ENCODE measurements at regions not wholly inside any gene's neighbourhood (a gene's known extent, or its start where the extent isn't known, plus 50 kb on each side); places are given as distances from the start of the nearest gene placed in this dataset.
"Not testable (repeated sequence)": the region's sequence is repeated elsewhere in the genome, so short reads cannot be mapped to it uniquely, and the experiment has no call there.

DNA sequence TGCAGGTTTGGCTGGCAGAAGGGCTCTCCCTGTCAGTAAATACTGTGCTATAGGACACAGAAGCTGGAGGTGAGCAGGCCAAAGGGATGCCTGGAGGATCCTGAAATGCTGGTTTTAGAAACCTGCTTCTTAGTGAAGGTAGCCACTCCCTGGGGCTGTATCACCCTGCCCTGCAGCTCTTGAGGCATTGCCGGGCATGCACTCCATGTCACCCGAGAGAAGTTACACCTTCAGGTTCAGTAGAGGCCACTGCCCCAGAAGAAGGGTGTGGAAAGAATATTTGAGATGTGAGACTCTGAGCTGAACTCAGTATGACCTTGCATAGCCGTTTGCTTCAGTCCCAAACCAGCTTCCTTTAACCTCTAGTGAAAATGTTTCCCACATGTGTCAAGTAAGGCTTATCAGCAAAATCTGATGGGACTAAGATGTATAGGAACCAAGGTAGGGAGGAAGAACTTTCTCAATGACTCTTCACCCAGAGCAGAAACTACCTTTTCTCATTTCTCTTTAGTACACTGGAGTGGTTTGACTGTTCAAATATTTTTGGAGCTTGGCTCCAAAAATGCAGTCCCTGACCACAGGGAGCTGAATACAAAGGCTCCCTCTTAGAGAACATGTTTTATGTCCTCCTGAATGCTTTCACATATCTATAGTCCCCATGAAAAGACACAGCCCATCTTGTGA, 164.5 kb upstream of the DYRK2 start:
- no peak overlapping the region for H3K4me3 ChIP-seq (ENCODE audit: low read depth, low read length)
- peak; percentile 59 for DNase-seq (ENCODE audit: low read depth)
- TF ChIP-seq, protein P1, sequence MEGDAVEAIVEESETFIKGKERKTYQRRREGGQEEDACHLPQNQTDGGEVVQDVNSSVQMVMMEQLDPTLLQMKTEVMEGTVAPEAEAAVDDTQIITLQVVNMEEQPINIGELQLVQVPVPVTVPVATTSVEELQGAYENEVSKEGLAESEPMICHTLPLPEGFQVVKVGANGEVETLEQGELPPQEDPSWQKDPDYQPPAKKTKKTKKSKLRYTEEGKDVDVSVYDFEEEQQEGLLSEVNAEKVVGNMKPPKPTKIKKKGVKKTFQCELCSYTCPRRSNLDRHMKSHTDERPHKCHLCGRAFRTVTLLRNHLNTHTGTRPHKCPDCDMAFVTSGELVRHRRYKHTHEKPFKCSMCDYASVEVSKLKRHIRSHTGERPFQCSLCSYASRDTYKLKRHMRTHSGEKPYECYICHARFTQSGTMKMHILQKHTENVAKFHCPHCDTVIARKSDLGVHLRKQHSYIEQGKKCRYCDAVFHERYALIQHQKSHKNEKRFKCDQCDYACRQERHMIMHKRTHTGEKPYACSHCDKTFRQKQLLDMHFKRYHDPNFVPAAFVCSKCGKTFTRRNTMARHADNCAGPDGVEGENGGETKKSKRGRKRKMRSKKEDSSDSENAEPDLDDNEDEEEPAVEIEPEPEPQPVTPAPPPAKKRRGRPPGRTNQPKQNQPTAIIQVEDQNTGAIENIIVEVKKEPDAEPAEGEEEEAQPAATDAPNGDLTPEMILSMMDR (IDR thresholded peaks at IDR 0.05; ENCODE audit: insufficient read depth, low read depth, low read length, missing control alignments), result no peak

DNA sequence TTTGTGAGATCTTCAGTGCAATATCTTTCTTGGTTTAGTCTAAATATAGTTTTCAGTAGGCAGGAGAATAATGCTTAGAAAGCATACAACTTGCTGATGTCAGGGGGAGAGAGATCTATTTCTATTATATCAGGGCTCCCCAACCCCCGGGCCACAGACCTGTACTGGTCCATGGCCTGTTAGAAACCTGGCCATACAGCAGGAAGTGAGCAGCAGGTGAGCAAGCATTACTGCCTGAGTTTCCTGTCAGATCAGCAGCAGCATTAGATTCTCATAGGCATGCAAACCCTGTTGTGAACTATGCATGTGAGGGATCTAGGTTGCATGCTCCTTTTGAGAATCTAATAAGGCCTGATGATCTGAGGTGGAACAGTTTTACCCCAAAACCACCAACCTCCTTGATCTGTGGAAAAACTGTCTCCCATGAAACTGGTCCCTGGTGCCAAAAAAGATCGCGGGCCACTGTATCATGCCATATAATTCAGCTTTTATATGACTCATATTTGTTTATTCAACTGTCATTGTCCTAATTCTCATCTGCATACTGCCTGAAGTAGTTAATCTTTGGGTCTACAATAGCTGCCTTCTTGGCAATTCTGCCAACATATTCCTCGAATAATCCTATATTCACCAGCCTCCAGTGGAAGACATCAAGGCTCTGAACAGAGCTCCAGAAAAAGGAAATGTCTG, 163.6 kb upstream of the DYRK2 start:
- H3K4me3 ChIP-seq (ENCODE audit: low read depth, low read length), result no peak overlapping the region
- TF ChIP-seq, protein P1 (IDR thresholded peaks at IDR 0.05; ENCODE audit: insufficient read depth, low read depth, low read length, missing control alignments), result no peak
- peak; percentile 55 for DNase-seq (ENCODE audit: low read depth)

DNA sequence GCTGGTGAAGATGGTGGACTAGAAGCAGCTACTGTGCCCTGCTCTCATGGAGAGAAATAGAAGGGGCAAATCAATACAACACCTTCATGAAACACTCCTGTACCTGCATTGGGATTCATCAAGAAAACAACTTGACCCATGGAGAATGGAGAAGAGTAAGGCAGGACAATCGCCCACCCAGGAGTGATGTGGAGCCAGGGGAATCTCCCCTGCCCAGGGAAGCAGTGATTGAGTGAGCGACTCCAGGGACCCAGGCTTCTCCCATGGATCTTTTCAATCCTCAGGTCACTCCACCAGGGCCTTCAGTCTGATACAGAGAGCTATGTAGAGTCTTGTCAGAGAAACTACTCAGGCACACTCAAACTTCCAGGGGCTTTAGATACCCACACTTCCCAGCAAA, 161.9 kb upstream of the DYRK2 start:
- TF ChIP-seq, protein P1 (IDR thresholded peaks at IDR 0.05; ENCODE audit: insufficient read depth, low read depth, low read length, missing control alignments), result no peak
- DNase-seq (ENCODE audit: low read depth), result no peak
- H3K4me3 ChIP-seq (ENCODE audit: low read depth, low read length), result no peak overlapping the region

DNA sequence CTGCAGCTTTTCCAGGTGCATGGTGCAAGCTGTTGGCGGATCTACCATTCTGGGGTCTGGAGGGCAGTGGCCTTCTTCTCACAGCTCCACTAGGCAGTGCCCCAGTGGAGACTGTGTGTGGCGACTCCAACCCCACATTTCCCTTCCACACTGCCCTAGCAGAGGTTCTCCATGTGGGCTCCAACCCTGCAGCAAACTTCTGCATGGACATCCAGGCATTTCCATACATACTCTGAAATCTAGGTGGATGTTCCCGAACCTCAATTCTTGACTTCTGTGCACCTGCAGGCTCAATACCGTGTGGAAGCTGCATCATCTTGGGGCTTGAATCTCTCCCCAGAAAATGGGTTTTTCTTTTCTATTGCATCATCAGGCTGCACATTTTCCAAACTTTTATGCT, 160.2 kb upstream of the DYRK2 start:
- not testable (repeated sequence) for H3K4me3 ChIP-seq (ENCODE audit: low read depth, low read length); DNase-seq (ENCODE audit: low read depth)

DNA sequence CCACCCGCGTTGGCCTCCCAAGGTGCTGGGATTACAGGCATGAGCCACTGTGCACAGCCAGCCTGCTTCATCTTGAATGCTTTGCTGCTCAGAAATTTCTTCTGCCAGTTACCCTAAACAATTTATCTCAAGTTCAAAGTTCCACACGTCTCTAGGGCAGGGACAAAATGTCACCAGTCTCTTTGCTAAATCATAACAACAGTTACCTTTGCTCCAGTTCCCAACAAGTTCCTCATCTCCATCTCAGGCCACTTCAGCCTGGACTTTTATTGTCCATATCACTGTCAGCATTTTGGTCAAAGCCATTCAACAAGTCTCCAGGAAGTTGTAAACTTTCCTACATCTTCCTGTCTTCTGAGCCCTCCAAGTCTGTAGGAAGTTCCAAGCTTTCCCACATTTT, 159.5 kb upstream of the DYRK2 start:
- TF ChIP-seq, protein P1 (IDR thresholded peaks at IDR 0.05; ENCODE audit: insufficient read depth, low read depth, low read length, missing control alignments), result no peak
- no peak for DNase-seq (ENCODE audit: low read depth)
- no peak overlapping the region for H3K4me3 ChIP-seq (ENCODE audit: low read depth, low read length)

DNA sequence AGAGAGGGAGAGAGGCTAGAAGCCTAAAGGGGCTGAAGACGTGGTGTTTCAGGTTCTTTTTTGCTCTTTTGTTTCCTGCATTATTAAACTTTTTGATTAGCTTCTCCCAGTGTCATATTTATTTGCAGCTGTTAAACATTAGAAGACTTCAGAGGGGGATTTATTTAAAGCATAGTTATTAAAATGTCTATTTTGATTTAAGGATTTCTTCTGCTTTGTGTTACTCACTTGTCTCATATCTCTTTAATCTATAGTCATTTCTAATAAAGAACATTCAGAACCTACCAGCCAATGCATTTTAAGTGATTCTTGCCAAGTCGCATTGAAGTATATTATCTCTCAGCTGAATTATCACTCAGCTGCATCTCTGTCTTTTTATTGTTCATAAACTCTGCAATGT, 152.0 kb upstream of the DYRK2 start:
- no peak overlapping the region for H3K4me3 ChIP-seq (ENCODE audit: low read depth, low read length)
- TF ChIP-seq, protein P1 (IDR thresholded peaks at IDR 0.05; ENCODE audit: insufficient read depth, low read depth, low read length, missing control alignments), result no peak
- no peak for DNase-seq (ENCODE audit: low read depth)

DNA sequence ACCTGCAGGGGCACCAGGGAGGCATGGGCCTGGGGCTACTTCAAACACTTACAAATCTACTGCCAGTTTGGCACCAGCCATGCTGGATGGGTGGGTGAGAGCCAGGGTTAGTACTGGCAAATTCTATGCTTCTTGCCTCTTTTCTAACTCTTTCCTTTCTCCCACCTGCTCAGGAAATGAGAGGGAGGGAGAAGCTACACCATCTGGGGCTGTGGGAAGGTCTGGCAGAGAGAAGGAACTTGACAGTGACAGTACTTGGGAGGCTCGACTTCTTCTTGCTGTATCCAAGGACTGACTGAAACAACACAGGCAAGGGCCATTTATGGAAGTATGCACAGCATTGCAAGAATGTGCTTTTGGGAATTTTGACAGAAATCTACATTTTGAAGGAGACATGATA, 149.6 kb upstream of the DYRK2 start:
- no peak overlapping the region for H3K4me3 ChIP-seq (ENCODE audit: low read depth, low read length)
- TF ChIP-seq, protein P1 (IDR thresholded peaks at IDR 0.05; ENCODE audit: insufficient read depth, low read depth, low read length, missing control alignments), result no peak
- no peak for DNase-seq (ENCODE audit: low read depth)
